Stimulated activated CD8-positive, alpha-beta memory T cell treated with anti-CD3 and anti-CD28 coated beads, Interleukin-2, amount 100 ng/mL, for 48 hours (primary cell): ENCODE measurements at regions not wholly inside any gene's neighbourhood (a gene's known extent, or its start where the extent isn't known, plus 50 kb on each side); places are given as distances from the start of the nearest gene placed in this dataset.

Experiments
- DNase-seq, 2 donors: peaks; one replicate each; pipeline ENCODE4 v3.0.0-alpha.2; 2020; ENCODE audit warnings: low read depth in 2 of 2

DNA sequence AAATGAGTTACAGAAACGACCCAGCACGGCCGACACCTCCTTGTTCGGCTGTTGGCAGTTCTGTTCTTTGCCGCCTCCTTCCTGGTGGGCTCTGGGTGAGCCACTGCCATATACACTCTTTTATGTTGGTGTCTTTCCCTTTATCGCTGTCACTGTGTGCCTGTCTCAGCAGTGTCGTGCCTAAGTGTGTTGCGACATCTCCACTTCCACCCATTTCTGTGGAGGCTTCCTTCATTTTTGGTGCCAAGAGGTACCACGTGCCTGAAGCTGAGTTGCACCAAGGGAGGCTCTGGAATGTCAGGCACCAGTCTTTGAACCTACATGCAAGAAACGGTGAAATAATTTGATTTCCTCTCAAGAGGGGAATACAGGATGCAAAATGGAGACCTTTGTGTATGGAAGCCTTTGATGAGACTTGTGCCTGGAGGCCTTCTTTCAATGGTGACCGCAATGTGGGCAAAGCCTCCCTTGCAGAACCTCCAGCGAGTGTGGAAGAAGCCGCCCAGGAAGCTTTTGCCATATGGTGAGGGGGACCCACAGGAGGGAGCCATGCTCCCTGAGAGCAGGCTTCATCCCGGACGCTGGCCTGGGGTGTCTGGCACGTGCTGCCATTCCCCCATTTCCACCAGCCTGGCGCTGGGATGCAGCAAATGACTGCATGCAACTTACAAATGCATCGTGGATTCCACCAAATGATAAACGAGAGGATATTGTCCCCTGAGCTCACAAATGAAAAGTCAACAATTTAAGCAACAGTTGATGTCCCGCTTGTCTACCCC lies 136.2 kb downstream of the TEX29 start:
- DNase-seq, result no peak

DNA sequence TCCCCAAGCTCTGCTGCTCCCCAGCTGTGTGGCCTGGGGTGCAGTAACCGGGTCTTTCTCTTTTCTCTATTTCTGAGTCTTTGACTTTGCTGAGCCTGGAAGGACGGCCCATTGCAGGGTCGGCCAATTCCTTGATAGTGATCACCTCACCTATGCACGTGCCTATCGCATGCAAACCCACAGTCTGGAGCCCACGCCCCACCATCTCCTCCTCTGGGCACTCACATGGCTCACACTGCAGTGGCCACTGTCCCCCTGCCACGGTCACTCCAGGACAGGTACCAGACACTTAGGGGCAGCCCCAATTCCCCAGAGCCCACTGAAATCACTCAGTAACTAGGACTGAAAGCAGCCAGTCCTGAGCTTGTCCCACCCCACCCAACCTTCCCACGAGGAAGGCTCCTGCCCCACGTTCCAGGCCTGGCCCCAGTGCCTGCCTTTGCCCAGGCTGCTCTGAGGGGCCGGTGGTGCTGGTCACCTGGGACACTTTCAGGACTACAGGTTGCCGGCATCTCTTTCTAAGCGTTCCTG lies 137.6 kb downstream of the TEX29 start:
- no peak for DNase-seq

DNA sequence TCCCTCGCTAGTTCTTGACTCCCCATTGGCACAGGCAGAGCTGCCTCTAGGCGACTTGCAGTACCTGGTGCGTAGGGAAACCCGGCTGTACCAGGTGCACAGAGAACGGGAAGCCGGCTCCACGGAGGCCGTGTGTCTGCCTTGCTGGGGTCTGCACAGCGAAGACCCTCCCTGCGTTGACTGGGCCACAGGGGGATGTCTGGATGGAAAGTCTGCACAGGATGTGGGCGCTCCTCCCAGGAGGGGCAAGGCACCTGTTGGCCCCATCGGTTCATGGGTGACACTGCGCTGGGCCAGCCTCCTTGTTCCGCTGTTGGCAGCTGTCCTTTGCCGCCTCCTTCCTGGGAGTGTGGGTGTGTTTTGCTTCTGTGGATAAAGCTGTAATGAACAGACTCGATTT lies 138.3 kb downstream of the TEX29 start:
- no peak for DNase-seq

DNA sequence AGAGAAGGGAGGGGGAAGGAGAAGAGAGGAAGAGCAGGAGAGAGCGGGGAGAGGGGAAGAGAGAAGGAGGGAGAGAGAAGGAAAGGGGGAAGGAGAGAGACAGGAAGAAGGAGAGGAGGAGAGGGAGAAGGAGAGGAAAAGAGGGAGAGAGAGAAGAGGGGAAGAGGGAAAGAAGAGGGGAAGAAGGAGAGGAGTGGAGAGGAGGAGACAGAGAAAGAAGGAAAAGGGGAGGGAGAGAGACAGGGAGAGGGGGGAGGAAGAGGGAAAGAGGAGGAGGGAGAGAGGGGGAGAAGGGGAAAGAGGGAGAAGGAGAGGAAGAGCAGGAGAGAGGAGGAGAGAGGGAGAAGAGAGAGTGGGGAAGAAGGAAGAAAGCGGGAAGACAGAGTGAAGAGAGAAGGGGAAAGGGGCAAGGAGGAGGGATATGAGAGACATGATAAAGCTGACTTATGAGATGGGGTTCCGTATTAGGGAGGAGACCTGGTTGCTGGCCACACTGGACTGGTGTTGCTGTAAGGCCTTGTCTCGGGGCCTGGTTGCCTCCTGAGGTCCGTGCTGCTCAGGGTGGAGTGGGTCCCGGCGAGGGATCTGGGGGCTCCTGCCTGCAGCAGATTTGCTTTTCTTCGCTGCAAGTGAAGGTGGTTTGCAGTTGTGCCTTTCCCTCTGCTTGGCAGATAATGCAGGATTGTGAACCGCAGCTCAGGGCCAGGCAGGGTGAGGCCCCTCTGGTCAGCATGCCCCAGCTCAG lies 139.5 kb downstream of the TEX29 start:
- no peak for DNase-seq

DNA sequence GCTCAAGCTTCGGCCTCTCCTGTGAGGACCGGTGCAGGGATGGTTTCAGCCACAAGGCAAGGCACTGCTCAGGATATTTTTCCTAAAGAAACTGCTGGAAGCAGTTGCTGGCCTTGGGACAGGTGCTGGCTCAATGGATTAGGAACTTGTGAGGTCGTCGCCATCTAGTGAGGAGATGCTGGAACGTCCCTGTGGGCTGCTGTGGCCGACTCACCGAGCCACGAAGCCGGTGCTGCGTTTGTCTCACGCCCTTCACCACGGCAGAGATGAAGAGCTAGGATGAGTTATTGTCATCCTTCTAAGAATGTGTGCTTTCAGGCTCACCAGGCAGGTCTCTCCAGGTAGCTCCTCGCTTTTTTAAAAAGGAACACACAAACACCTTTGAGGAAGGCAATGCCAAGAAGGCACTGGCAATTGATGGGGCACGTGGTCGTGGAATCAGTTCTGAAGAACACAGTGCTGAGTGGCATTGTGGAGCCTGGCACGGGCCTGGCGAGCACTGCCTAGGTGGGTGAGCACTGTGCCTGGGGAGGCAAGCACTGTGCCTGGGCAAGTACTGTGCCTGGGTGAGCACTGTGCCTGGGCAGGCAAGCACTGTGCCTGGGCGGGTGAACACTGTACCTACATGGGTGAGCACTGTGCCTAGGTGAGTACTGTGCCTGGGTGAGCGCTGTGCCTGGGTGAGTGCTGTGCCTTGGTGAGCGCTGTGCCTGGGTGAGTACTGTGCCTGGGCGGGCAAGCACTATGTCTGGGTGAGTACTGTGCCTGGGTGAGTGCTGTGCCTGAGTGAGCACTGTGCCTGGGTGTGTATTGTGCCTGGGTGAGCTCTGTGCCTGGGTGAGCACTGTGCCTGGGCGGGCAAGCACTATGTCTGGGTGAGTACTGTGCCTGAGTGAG lies 140.4 kb downstream of the TEX29 start:
- no peak for DNase-seq

DNA sequence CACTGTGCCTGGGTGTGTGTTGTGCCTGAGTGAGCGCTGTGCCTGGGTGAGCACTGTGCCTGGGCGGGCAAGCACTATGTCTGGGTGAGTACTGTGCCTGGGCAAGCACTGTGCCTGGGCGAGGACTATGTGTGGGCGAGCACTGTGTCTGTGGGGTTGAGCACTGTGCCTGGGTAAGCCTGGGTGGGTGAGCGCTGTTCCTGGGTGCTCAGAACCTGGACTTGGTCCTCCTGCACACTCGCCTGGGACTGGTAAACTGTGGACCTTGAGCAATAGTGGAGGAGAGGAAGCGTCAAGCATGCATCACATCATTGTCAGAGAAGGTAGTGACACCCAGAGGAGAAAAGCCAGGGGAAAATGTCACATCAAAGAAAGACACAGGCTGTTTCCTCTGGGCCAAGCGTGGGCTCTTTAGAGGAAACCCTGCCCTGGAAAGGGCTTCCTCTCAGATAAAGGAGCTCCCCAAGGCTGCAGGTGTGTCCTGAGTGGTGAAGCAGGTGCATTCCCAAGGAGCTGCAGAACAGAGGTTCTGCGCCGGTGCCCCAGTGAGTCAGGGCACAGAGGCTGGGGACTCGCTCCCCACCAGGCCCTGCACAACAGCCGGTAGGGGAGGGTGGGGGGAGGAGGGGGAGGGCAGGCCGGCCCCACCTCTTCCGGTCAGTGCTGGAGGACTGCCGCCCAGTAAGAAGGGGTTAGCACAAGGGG lies 141.2 kb downstream of the TEX29 start:
- no peak for DNase-seq

DNA sequence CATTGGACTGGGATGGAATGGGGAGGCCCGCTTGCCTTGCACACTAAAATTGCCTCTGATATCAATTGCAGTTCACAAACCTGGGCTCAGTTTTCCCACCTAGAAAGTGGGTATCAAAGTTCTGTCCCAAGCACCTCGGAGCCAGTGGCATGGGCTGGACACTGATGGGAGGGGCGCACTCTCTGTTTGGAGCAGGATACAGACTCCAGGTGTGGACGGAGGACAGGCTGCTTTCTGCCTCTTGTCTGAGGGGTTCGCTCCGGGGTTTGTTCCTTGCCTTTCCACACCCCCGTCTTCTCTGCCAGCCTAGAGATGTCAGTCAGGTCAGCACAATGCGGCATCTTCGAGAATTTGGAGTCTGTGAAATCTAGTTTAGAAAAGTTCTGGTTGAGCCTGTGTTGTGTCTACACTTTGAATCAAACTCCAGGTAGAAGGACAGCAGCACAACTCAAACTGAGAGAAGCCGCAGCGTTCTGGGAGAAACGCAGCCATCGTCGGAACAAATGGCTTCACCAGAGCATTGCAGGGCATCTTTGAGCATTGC lies 141.9 kb downstream of the TEX29 start:
- DNase-seq, result no peak

DNA sequence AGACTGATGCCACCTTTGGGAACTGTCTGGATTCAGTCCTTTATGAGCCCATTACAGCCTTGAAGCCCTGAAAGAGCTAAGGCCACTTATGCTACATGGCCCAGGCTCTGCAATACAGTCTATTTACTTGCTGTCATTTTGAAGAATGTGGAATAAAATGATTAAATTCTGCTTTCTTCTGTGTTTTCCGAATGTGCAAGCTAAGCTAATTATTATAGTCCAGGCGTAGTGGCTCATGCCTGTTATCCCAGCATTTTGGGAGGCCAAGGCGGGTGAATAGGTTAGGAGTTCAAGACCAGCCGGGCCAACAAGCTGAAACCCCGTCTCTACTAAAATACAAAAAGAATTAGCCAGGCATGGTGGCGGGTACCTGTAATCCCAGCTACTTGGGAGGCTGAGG lies 142.5 kb downstream of the TEX29 start:
- DNase-seq, result no peak

DNA sequence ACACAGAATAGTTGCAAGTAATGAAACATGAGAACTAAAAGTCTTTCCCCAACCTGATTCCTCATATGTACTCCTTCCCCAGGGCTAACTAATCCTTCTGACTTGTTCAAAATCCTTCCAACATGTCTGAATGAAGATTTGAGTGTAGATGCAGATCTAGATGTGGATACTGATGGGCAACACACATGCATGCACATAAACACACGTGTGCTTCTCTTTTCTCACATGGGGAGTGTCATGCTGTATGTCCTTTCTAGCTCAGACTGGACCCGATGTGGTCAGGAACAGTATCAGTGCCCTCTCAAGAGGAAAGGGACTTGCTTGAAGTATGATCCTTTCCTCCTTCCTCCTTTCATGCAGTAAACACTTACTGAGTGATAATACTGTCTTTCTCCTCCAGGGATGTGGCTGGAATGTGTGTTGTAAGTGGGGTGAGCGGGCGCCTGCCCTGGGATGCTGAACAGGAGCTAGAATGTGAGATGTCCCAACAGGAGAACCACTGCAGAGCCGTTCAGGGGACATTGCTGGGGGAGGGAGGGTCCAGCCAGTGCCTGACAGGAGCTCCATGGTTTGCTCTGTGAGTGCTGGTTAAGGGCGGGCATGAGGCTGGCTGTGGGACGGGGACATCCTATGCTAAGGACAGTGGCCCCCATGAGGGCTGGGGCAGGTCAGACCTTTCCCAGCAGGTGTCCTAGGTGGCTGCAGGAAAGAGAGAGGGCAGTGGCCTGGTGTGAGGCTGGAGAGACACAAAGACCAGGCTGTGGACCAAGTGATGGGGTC lies 146.9 kb downstream of the TEX29 start:
- DNase-seq, result no peak

DNA sequence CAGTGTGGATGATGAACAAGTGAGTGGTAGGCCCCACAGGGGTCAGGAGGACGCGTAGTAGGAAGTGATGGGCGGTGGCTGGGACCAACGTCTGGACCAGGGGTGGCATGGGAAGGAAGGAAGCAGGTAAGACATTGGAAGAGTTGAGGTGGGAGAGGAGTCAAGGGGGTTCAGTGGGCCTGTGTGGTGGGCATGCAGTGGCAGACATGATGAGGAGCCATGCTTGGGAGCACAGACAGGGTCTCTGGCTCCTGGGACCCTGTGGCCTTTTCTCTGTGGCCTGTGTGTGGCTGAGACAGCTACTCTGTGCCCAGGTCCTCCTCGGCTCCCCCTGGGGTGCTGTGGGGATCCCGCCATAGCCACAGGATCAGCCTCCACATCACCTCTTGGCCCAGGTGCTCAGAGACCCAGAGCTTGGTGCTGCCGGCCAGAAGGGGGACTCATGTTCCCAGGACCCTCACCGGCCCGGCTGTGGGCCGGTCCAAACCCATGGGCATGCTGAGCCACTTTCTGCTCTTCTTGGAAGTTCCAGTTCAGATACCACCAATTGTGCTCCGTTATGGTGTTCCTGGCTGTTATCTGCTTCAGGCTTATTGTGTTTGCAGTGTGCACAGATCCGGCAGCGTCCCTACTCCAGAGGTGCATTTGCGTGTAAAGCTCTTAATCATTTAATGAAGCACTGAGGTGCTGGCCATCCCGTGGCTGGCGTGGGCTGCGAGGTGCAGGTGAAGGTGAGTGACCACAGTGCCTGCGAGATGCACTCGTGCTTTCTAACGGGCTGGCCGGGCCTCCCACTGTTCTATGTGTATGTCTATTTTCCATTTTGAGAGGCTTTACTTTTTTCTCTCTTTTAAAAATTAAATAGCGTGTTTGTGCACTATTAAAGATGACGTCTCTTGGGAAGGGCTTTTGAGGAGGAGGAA lies 147.9 kb downstream of the TEX29 start:
- DNase-seq, result no peak

DNA sequence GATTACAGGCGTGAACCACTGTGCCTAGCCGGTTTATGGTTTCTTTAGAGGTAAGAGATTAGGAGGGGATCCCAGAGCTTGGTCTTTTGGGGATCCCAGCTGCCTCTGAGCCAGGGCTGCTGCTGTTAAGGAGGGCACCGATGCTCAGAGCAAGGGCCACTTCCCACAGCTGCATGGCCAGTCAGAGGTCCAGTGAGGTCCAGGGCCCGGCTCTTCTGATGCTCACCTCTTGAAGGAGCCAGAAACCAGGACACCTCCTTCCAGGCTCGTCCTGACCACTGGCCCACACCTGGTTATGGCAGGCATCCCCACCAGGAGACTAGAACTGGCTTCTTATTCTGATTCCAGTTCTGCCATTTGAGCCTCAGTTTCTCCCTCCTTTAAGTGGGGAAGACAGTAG lies 149.0 kb downstream of the TEX29 start:
- DNase-seq, result no peak

DNA sequence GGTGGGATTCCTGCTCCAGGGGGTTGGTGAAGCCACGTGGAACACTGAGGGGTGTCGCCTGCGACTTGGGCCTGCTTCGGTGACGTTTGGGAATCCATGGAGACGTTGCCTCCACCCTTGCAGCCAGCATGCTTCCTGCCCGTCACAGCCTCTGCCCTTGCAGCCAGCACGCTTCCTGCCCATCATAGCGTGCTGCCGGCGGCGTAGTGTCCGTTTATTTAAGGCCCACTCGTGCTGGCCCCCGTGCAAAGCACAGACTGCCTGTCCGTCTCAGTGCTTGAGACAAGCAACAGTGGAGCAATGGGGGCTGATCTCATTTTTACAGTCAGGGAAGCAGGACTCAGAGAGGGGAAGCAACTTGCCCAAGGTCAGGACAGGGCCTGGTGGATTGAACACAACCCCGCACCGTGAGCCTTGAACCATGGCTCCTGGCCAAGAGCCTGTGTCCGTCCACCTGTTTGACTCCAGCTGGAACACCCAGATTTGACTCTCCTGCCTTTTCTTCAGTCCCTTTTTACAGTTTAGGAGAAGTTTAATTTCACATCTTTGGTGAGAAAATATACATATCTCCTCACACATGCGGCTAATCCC lies 149.6 kb downstream of the TEX29 start:
- no peak for DNase-seq

DNA sequence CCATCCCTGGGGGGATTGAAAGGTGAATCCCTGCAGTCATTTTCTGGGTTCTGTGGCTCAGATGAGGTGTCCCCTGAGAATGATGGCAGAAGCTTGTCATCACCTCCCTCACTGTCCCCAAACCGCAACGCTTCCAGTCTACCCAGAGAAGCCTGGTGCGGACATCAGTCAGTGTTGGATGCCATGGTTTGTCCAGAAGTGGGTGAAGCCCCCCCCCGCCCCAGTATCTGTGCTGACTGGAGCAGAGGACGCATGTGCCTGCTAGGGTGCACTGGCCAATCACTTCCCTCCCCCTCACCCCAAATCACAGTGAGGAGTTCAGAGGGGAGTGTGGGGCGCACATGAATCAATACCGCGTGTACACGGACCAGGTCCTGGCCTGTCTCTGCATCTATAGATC lies 150.5 kb downstream of the TEX29 start:
- DNase-seq, result no peak

DNA sequence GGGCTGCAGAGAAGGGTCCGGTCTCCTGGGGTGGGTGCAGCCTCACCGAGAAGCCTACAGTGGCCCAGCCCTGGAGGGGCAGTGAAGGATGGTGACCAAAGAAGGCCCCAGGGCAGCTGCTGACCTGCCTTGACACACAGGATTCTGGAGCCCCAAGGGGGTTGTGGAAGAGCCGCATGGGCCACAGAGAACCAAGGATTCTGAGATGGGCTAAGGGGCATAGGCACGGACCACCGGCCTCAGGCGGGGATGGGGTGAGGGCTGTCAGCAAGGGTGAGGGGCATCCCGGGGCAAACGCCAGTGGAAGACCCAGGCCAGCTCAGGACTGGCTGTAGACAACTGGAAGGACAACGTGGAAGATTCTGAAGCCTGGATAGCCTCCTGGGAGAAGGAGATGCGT lies 151.6 kb downstream of the TEX29 start:
- DNase-seq, result no peak

DNA sequence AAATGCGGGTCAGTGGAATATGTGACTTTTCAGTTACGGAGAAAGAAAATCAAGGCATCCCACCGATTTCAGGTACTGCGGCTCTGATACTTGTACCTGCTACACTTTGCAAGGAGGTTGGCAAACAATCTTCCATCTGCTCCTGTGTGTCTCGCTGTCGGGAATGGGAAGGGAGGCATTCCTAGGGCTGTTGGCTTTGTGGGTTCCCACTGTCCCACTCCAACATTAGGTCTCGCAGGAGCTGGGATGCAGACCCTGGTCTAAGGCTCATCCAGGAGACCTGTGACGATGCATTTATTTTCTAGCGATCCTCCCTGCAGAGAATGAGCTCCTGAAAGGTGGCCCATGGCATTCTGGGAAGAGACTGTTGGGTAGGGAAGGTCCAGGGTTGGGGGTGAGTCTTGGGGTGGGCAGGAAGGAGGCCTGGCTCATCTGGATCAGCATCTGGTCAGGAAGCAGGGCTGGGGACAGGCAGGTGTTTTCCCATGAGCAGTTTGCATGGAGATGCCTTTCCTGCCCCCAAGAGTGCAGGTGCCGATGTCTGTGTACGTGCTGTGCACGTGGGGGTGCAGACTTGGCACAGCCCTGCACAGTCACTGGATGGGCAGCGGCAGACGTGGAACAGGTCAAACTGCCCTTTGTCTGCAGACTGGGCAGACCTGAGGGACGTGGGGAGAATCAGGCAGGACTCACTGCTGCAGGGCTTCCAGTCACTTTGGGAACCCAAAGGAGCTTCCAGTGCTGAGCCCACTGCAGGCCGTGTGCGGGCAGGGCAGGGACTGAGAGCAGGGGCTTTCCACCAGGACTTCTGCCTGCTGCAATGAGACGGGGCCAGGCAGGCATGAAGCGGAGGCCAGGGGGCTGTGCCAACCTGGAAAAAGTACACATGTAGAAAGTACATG lies 152.4 kb downstream of the TEX29 start:
- DNase-seq, result no peak

DNA sequence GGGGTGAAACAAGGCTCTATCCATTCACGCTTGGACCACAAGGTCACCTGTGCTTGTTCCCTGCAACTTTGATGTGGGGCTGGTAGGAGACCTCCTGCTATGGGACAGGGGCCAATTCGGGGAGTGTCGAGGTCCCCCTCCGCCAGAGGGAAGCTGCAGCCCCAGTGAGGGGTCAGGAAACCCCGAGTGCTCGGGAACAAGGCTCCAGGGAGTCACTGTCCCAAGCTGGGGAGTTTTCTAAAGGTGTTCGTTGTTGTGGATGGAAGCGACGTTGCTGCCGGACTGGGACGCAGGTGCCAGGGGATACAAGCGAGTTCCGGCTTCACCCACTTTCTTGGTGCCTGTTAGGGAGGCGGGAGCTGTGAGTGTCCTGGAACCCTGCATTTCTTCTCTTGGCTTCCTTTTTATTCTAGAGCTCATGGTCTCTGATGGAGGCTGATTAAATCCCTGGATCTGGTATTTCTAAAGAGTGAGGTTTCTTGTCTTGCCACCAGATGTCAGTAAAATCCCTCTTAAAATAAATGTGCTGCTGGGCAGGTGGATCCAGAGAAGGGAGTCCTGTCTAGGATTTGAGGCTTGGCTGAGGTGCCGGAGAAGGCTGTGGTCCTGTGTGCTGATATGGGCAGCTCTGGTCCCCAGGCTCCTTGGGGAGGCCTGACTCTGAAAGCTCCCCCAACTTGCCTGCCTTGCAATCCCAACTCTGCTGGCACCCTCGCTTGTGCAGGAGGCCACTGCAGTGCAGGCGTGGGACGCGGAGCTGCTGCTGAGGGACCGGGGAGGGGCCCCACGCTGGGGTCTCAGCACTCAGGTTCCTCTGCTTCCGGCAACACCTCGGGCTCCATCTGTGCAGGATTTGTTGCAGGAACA lies 153.9 kb downstream of the TEX29 start:
- DNase-seq, result no peak

DNA sequence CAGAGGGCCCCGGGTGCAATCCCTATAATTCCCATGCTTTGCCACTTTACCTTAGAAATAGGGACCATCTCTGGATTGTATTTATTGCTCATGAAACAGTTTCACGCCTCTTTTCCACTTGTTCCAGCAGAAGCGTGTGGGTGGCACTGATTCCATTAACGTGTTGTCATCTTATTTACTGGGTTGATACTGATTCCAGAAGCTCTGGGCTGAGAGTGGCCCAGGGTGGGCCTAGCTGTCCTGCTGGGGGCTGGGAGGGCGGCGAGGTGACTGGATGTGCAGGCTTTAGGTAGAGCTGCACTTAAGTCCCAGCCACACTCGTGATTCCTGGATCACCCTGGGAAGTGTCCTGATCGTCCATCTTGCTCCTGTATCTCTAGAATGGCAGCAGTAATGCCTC lies 155.0 kb downstream of the TEX29 start:
- no peak for DNase-seq
